Esophagus squamous epithelium (tissue), 5 donors: ENCODE measurements at regions not wholly inside any gene's neighbourhood (a gene's known extent, or its start where the extent isn't known, plus 50 kb on each side); places are given as distances from the start of the nearest gene placed in this dataset.

Source experiments
- DNase-seq: peaks from one replicate; lab custom pipeline; 2025; lab: John Stamatoyannopoulos, UW
- H3K27ac ChIP-seq, 4 donors: fragments of 200-600 bp; sonication (generic); one replicate each; pipeline ENCODE4 v1.5.1; 2016 to 2019; ENCODE audit warnings: mild to moderate bottlenecking in 1 of 4
- H3K27me3 ChIP-seq, 4 donors: fragments of 200-600 bp; sonication (generic); 1 replicate in 3 of 4; 2 replicates in 1 of 4; pipeline versions ENCODE4 v1.5.1 to v1.6.0; 2017 to 2021; ENCODE audit warnings: antibody characterized with exemption in 1 of 4
- H3K36me3 ChIP-seq, 3 donors: fragments of 200-600 bp; sonication (generic); one replicate each; pipeline ENCODE4 v1.5.1; 2016 to 2019
- H3K4me1 ChIP-seq, 3 donors: fragments of 200-600 bp; sonication (generic); one replicate each; pipeline ENCODE4 v1.5.1; 2017 to 2019
- H3K4me3 ChIP-seq, 4 donors: fragments of 200-600 bp; sonication (generic); 1 replicate in 3 of 4; 2 replicates in 1 of 4; pipeline ENCODE4 v1.5.1; 2016 to 2019; ENCODE audit warnings: mild to moderate bottlenecking in 2 of 4, moderate library complexity in 1 of 4
- H3K9me3 ChIP-seq, 3 donors: fragments of 200-600 bp; sonication (generic); one replicate each; pipeline ENCODE4 v1.5.1; 2016 to 2019
- CTCF ChIP-seq, 6 experiments: fragments of 450-650 bp in 4 of 6; fragments of 200-600 bp in 2 of 6; sonication (generic) in 2 of 6; IDR thresholded peaks; one replicate each; pipeline ENCODE4 v1.5.1; 2016 to 2019; ENCODE audit warnings: antibody characterized with exemption in 6 of 6, mild to moderate bottlenecking in 4 of 6, moderate library complexity in 4 of 6
- POLR2A ChIP-seq, 4 donors: fragments of 450-650 bp; IDR thresholded peaks; one replicate each; pipeline ENCODE4 v1.6.1; 2017; ENCODE audit warnings: antibody characterized with exemption in 4 of 4, mild to moderate bottlenecking in 4 of 4, moderate library complexity in 3 of 4
- WGBS, 2 donors: methylation state at CpG; one replicate each; pipeline ENCODE4 v1.1.5; 2018; 5-methylcytosine and 5-hydroxymethylcytosine counted together
- intact Hi-C: fragments of 100-400 bp; cut with DNase I; formaldehyde crosslinking; loops from one replicate; pipeline ENCODE4 v1.15.0; 2022
- donor health status: DM: yes; HTN: yes; CAD: no.

DNA sequence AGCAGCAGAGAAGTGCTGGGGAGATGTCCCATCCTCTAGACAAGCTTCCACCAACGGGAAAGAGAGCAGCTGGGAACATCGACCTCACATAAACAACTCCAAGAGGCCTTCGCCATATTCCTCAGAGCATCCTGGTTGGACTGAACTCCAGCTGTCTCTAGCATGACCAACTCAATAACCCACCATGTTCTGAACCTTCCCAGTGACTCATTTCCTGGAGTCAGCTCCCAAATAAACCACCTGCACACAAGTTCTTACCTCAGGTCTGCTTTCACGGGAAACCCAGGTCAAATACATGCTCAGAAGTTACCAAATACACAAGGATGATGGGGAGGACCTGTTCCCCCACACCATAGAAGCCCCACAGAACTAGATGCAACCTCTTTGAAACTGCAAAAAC lies 878.5 kb downstream of the UQCRFS1 start:
- no peak overlapping the region for H3K4me3 ChIP-seq
- no peak for TF ChIP-seq CTCF (IDR thresholded peaks at IDR 0.05)
- TF ChIP-seq POLR2A (IDR thresholded peaks at IDR 0.05) = no peak
- peaks cover 0 to 41% (median 3%) of the 10 kb centered on the region in 3 donors for H3K9me3 ChIP-seq
- no peaks in the 10 kb centered on the region for H3K36me3 ChIP-seq
- intact Hi-C loops = no loop called here
- no peak for DNase-seq
- H3K4me1 ChIP-seq = no peaks in the 10 kb centered on the region
- WGBS, 2 donors = 54 to 80% methylated on average over 2 to 4 of the region's 4 CpGs
- H3K27me3 ChIP-seq = no peaks in the 10 kb centered on the region
- H3K27ac ChIP-seq = no peak overlapping the region

GRCh38 chr19:28333909-28334308 lies 879.0 kb downstream of the UQCRFS1 start:
- intact Hi-C loops = no loop called here
- no peak for TF ChIP-seq POLR2A (IDR thresholded peaks at IDR 0.05)
- no peak for TF ChIP-seq CTCF (IDR thresholded peaks at IDR 0.05)
- DNase-seq = no peak
- WGBS, 2 donors = 59 to 74% methylated on average over 2 to 4 of the region's 5 CpGs
- Histone ChIP-seq H3K4me3 (no peak overlapping the region), H3K36me3 (no peaks in the 10 kb centered on the region), H3K27me3 (no peaks in the 10 kb centered on the region), H3K9me3 (peaks cover 0 to 38% (median 0%) of the 10 kb centered on the region in 3 donors), H3K27ac (no peak overlapping the region), H3K4me1 (no peaks in the 10 kb centered on the region)

DNA sequence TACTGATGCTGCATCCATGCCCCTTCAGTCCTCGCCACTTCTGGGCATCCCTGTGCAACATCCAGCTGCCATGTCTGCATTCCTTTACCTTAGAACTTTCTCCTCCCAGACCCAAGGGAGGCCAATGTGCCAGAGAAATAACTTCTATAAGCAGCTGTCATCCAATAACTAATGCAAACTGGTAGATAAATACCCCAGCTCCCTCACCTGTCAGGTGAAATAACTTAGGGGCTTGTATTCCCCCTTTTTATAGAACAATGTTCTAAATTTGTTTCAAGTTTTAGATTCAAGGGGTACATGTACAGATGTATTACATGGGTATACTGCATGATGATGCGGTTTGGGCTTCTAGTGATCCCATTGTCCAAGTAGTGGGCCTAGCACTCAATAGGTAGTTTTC lies 880.1 kb downstream of the UQCRFS1 start:
- H3K9me3 ChIP-seq = peaks cover 0 to 30% (median 0%) of the 10 kb centered on the region in 3 donors
- no peak overlapping the region for H3K27ac ChIP-seq
- intact Hi-C loops = no loop called here
- no peaks in the 10 kb centered on the region for H3K36me3 ChIP-seq
- H3K4me1 ChIP-seq = no peaks in the 10 kb centered on the region
- TF ChIP-seq POLR2A (IDR thresholded peaks at IDR 0.05) (no peak), CTCF (IDR thresholded peaks at IDR 0.05) (no peak)
- no peaks in the 10 kb centered on the region for H3K27me3 ChIP-seq
- WGBS, 2 donors = 64 to 69% methylated on average over 2 of the region's 2 CpGs
- H3K4me3 ChIP-seq = no peak overlapping the region
- DNase-seq = no peak

- Histone ChIP-seq H3K27ac (no peak overlapping the region), H3K27me3 (no peaks in the 10 kb centered on the region), H3K4me3 (no peak overlapping the region), H3K36me3 (no peaks in the 10 kb centered on the region), H3K4me1 (no peaks in the 10 kb centered on the region), H3K9me3 (peaks cover 0 to 25% (median 0%) of the 10 kb centered on the region in 3 donors)
- DNase-seq = no peak
- intact Hi-C loops = no loop called here
- WGBS, 2 donors = 70% methylated on average over 2 to 3 of the region's 3 CpGs
- TF ChIP-seq POLR2A (IDR thresholded peaks at IDR 0.05) = no peak
- TF ChIP-seq CTCF (IDR thresholded peaks at IDR 0.05) = no peak
Measured at GRCh38 chr19:28332351-28332750, 880.6 kb downstream of the UQCRFS1 start.

GRCh38 chr19:28331596-28331995 lies 881.4 kb downstream of the UQCRFS1 start:
- Histone ChIP-seq H3K4me3 (no peak overlapping the region), H3K9me3 (peaks cover 0 to 22% (median 0%) of the 10 kb centered on the region in 3 donors), H3K4me1 (no peaks in the 10 kb centered on the region), H3K36me3 (no peaks in the 10 kb centered on the region), H3K27ac (no peak overlapping the region), H3K27me3 (no peaks in the 10 kb centered on the region)
- WGBS, 2 donors = 51 to 56% methylated on average over 7 of the region's 7 CpGs
- no peak for TF ChIP-seq CTCF (IDR thresholded peaks at IDR 0.05)
- no peak for TF ChIP-seq POLR2A (IDR thresholded peaks at IDR 0.05)
- intact Hi-C loops = no loop called here
- no peak for DNase-seq
